ENCODE measurements at regions not wholly inside any gene's neighbourhood (a gene's known extent, or its start where the extent isn't known, plus 50 kb on each side); places are given as distances from the start of the nearest gene placed in this dataset.

GRCh38 chr12:114201794-114202193 is 204.2 kb downstream of the TBX5 start:
- DNase-seq (no peak), ATAC-seq (no peak)
- Mint-ChIP-seq H3K36me3 (ENCODE audit: low read depth) (no peaks in the 10 kb centered on the region), H3K27ac (no peak overlapping the region), H3K4me3 (no peak overlapping the region), H3K4me1 (no peaks in the 10 kb centered on the region), H3K27me3 (no peaks in the 10 kb centered on the region)
- no peaks in the 10 kb centered on the region for H3K9me3 ChIP-seq (ENCODE audit: control insufficient read depth, low read length, poor library complexity, severe bottlenecking)

GRCh38 chr12:114194956-114195355 is 211.0 kb downstream of the TBX5 start:
- H3K9me3 ChIP-seq (ENCODE audit: control insufficient read depth, low read length, poor library complexity, severe bottlenecking): no peaks in the 10 kb centered on the region
- H3K4me1 Mint-ChIP-seq: no peaks in the 10 kb centered on the region
- H3K27me3 Mint-ChIP-seq: no peaks in the 10 kb centered on the region
- H3K27ac Mint-ChIP-seq: no peak overlapping the region
- DNase-seq (no peak), ATAC-seq (no peak)
- no peak overlapping the region for H3K4me3 Mint-ChIP-seq
- no peaks in the 10 kb centered on the region for H3K36me3 Mint-ChIP-seq (ENCODE audit: low read depth)

GRCh38 chr12:114194066-114194465 is 211.9 kb downstream of the TBX5 start:
- Mint-ChIP-seq H3K27ac (no peak overlapping the region), H3K36me3 (ENCODE audit: low read depth) (no peaks in the 10 kb centered on the region)
- no peak for DNase-seq

GRCh38 chr12:114193474-114193873 is 212.5 kb downstream of the TBX5 start:
- Mint-ChIP-seq H3K4me1 (no peaks in the 10 kb centered on the region), H3K4me3 (no peak overlapping the region), H3K36me3 (ENCODE audit: low read depth) (no peaks in the 10 kb centered on the region), H3K27me3 (no peaks in the 10 kb centered on the region), H3K27ac (no peak overlapping the region)
- ATAC-seq (no peak), DNase-seq (no peak)
- no peaks in the 10 kb centered on the region for H3K9me3 ChIP-seq (ENCODE audit: control insufficient read depth, low read length, poor library complexity, severe bottlenecking)

More at GRCh38 chr12:114194066-114194465, 211.9 kb downstream of the TBX5 start:
- H3K4me3 Mint-ChIP-seq: no peak overlapping the region
- ATAC-seq: no peak
- no peaks in the 10 kb centered on the region for H3K4me1 Mint-ChIP-seq
- no peaks in the 10 kb centered on the region for H3K27me3 Mint-ChIP-seq
- H3K9me3 ChIP-seq (ENCODE audit: control insufficient read depth, low read length, poor library complexity, severe bottlenecking): no peaks in the 10 kb centered on the region

GRCh38 chr12:114192549-114192948 is 213.4 kb downstream of the TBX5 start:
- H3K4me3 Mint-ChIP-seq: no peak overlapping the region
- H3K4me1 Mint-ChIP-seq: no peaks in the 10 kb centered on the region
- H3K36me3 Mint-ChIP-seq (ENCODE audit: low read depth): no peaks in the 10 kb centered on the region
- DNase-seq (no peak), ATAC-seq (no peak)
- no peaks in the 10 kb centered on the region for H3K27me3 Mint-ChIP-seq
- H3K27ac Mint-ChIP-seq: no peak overlapping the region
- no peaks in the 10 kb centered on the region for H3K9me3 ChIP-seq (ENCODE audit: control insufficient read depth, low read length, poor library complexity, severe bottlenecking)

GRCh38 chr12:114192013-114192412 is 213.9 kb downstream of the TBX5 start:
- Mint-ChIP-seq H3K27me3 (no peaks in the 10 kb centered on the region), H3K4me1 (no peaks in the 10 kb centered on the region), H3K27ac (no peak overlapping the region), H3K4me3 (no peak overlapping the region), H3K36me3 (ENCODE audit: low read depth) (no peaks in the 10 kb centered on the region)
- DNase-seq (no peak), ATAC-seq (no peak)
- no peaks in the 10 kb centered on the region for H3K9me3 ChIP-seq (ENCODE audit: control insufficient read depth, low read length, poor library complexity, severe bottlenecking)

GRCh38 chr12:114191581-114191980 is 214.4 kb downstream of the TBX5 start:
- ATAC-seq (no peak), DNase-seq (no peak)
- H3K4me1 Mint-ChIP-seq: no peaks in the 10 kb centered on the region

GRCh38 chr12:114190971-114191370 is 215.0 kb downstream of the TBX5 start:
- Mint-ChIP-seq H3K36me3 (ENCODE audit: low read depth) (no peaks in the 10 kb centered on the region), H3K4me3 (no peak overlapping the region), H3K27ac (no peak overlapping the region), H3K27me3 (no peaks in the 10 kb centered on the region), H3K4me1 (no peaks in the 10 kb centered on the region)
- H3K9me3 ChIP-seq (ENCODE audit: control insufficient read depth, low read length, poor library complexity, severe bottlenecking): no peaks in the 10 kb centered on the region
- DNase-seq (no peak), ATAC-seq (no peak)

More at GRCh38 chr12:114191581-114191980, 214.4 kb downstream of the TBX5 start:
- Mint-ChIP-seq H3K36me3 (ENCODE audit: low read depth) (no peaks in the 10 kb centered on the region), H3K27ac (no peak overlapping the region), H3K27me3 (no peaks in the 10 kb centered on the region), H3K4me3 (no peak overlapping the region)
- no peaks in the 10 kb centered on the region for H3K9me3 ChIP-seq (ENCODE audit: control insufficient read depth, low read length, poor library complexity, severe bottlenecking)

- Mint-ChIP-seq H3K4me1 (no peaks in the 10 kb centered on the region), H3K36me3 (ENCODE audit: low read depth) (no peaks in the 10 kb centered on the region), H3K4me3 (no peak overlapping the region), H3K27me3 (peaks cover 4% of the 10 kb centered on the region), H3K27ac (no peak overlapping the region)
- ATAC-seq (no peak), DNase-seq (no peak)
- no peaks in the 10 kb centered on the region for H3K9me3 ChIP-seq (ENCODE audit: control insufficient read depth, low read length, poor library complexity, severe bottlenecking)
These were observed 216.7 kb downstream of the TBX5 start for GRCh38 chr12:114189266-114189665.

- Mint-ChIP-seq H3K27ac (no peak overlapping the region), H3K36me3 (ENCODE audit: low read depth) (no peaks in the 10 kb centered on the region), H3K4me3 (no peak overlapping the region), H3K4me1 (no peaks in the 10 kb centered on the region), H3K27me3 (peaks cover 4% of the 10 kb centered on the region)
- DNase-seq (no peak), ATAC-seq (no peak)
- no peaks in the 10 kb centered on the region for H3K9me3 ChIP-seq (ENCODE audit: control insufficient read depth, low read length, poor library complexity, severe bottlenecking)
These were observed 219.5 kb downstream of the TBX5 start for GRCh38 chr12:114186241-114187002.

GRCh38 chr12:114185036-114185435 is 218.9 kb upstream of the RBM19 start:
- Mint-ChIP-seq H3K4me3 (no peak overlapping the region), H3K36me3 (ENCODE audit: low read depth) (no peaks in the 10 kb centered on the region), H3K27ac (no peak overlapping the region), H3K4me1 (no peaks in the 10 kb centered on the region), H3K27me3 (peaks cover 4% of the 10 kb centered on the region)
- no peaks in the 10 kb centered on the region for H3K9me3 ChIP-seq (ENCODE audit: control insufficient read depth, low read length, poor library complexity, severe bottlenecking)
- DNase-seq: no peak
- ATAC-seq: no peak

- H3K36me3 Mint-ChIP-seq (ENCODE audit: low read depth): no peaks in the 10 kb centered on the region
These were observed 208.2 kb upstream of the RBM19 start for GRCh38 chr12:114174326-114174725.

GRCh38 chr12:114172135-114172534 is 206.0 kb upstream of the RBM19 start:
- Mint-ChIP-seq H3K4me3 (no peak overlapping the region), H3K36me3 (ENCODE audit: low read depth) (no peaks in the 10 kb centered on the region), H3K4me1 (no peaks in the 10 kb centered on the region), H3K27ac (no peak overlapping the region), H3K27me3 (peaks cover 5% of the 10 kb centered on the region)
- DNase-seq: no peak
- no peaks in the 10 kb centered on the region for H3K9me3 ChIP-seq (ENCODE audit: control insufficient read depth, low read length, poor library complexity, severe bottlenecking)
- ATAC-seq: no peak

More at GRCh38 chr12:114174326-114174725, 208.2 kb upstream of the RBM19 start:
- H3K9me3 ChIP-seq (ENCODE audit: control insufficient read depth, low read length, poor library complexity, severe bottlenecking): no peaks in the 10 kb centered on the region
- Mint-ChIP-seq H3K27me3 (peaks cover 5% of the 10 kb centered on the region), H3K4me3 (no peak overlapping the region), H3K27ac (no peak overlapping the region), H3K4me1 (no peaks in the 10 kb centered on the region)
- ATAC-seq: no peak
- DNase-seq: no peak

- H3K27me3 Mint-ChIP-seq: peaks cover 10% of the 10 kb centered on the region
- no peak overlapping the region for H3K4me3 Mint-ChIP-seq
- H3K9me3 ChIP-seq (ENCODE audit: control insufficient read depth, low read length, poor library complexity, severe bottlenecking): no peaks in the 10 kb centered on the region
These were observed 201.9 kb upstream of the RBM19 start for GRCh38 chr12:114168061-114168460.

More at GRCh38 chr12:114168061-114168460, 201.9 kb upstream of the RBM19 start:
- no peaks in the 10 kb centered on the region for H3K4me1 Mint-ChIP-seq
- no peak overlapping the region for H3K27ac Mint-ChIP-seq
- ATAC-seq (no peak), DNase-seq (no peak)
- no peaks in the 10 kb centered on the region for H3K36me3 Mint-ChIP-seq (ENCODE audit: low read depth)
